Frontal cortex (tissue), 3 donors: ENCODE measurements at regions not wholly inside any gene's neighbourhood (a gene's known extent, or its start where the extent isn't known, plus 50 kb on each side); places are given as distances from the start of the nearest gene placed in this dataset.

Source experiments
- DNase-seq, 2 donors: peaks; one replicate each; pipeline ENCODE4 v3.0.0; 2012; ENCODE audit warnings: low spot score in 2 of 2
- FAIRE-seq: peaks from 2 replicates; lab custom pipeline; 2012; peaks lifted over from hg19 to GRCh38; lab: Jason Lieb, UNC
- donor health status: control.
- donor health status: control.
- donor health status: control.

GRCh38 chr6:159455700-159456274 is 237.3 kb downstream of the SOD2 start:
- DNase-seq (no peak), FAIRE-seq (no peak)

- DNase-seq (no peak), FAIRE-seq (no peak)
Measured at GRCh38 chr6:159450815-159451465, 242.1 kb downstream of the SOD2 start.

GRCh38 chr6:159446340-159446739 is 246.7 kb downstream of the SOD2 start:
- FAIRE-seq, result no peak
- DNase-seq, result no peak

GRCh38 chr6:159445351-159445750 is 247.7 kb downstream of the SOD2 start:
- FAIRE-seq, result no peak

GRCh38 chr6:159444056-159444760 is 248.8 kb downstream of the SOD2 start:
- FAIRE-seq (no peak), DNase-seq (no peak)

More at GRCh38 chr6:159445351-159445750, 247.7 kb downstream of the SOD2 start:
- DNase-seq, result no peak

GRCh38 chr6:159443417-159443920 is 249.6 kb downstream of the SOD2 start:
- FAIRE-seq, result no peak
- no peak for DNase-seq

GRCh38 chr6:159441704-159441981 is 251.4 kb downstream of the SOD2 start:
- FAIRE-seq, result no peak
- no peak for DNase-seq

GRCh38 chr6:159440911-159441703 is 251.9 kb downstream of the SOD2 start:
- no peak for FAIRE-seq
- DNase-seq, result no peak

- no peak for DNase-seq
- FAIRE-seq, result no peak
Measured at GRCh38 chr6:159440349-159440748, 252.7 kb downstream of the SOD2 start.

- no peak for FAIRE-seq
- no peak for DNase-seq
Measured at GRCh38 chr6:159439651-159440050, 253.4 kb downstream of the SOD2 start.

- no peak for FAIRE-seq
- DNase-seq, result no peak
Measured at GRCh38 chr6:159438106-159438505, 254.9 kb downstream of the SOD2 start.

- DNase-seq (no peak), FAIRE-seq (no peak)
Measured at GRCh38 chr6:159436581-159436980, 256.5 kb downstream of the SOD2 start.

GRCh38 chr6:159435701-159436100 is 257.3 kb downstream of the SOD2 start:
- DNase-seq, result no peak
- FAIRE-seq, result no peak

GRCh38 chr6:159434410-159434809 is 258.6 kb downstream of the SOD2 start:
- FAIRE-seq (no peak), DNase-seq (no peak)

GRCh38 chr6:159433550-159433949 is 259.5 kb downstream of the SOD2 start:
- FAIRE-seq, result no peak
- DNase-seq, result no peak

GRCh38 chr6:159431750-159432149 is 261.3 kb downstream of the SOD2 start:
- DNase-seq (no peak), FAIRE-seq (no peak)

- no peak for FAIRE-seq
Measured at GRCh38 chr6:159430323-159430722, 261.1 kb downstream of the FNDC1 start.

GRCh38 chr6:159429433-159429832 is 260.2 kb downstream of the FNDC1 start:
- DNase-seq, result no peak
- FAIRE-seq, result no peak

More at GRCh38 chr6:159430323-159430722, 261.1 kb downstream of the FNDC1 start:
- DNase-seq, result no peak

GRCh38 chr6:159427771-159428170 is 258.6 kb downstream of the FNDC1 start:
- FAIRE-seq (no peak), DNase-seq (no peak)

GRCh38 chr6:159427335-159427734 is 258.1 kb downstream of the FNDC1 start:
- DNase-seq (no peak), FAIRE-seq (no peak)

GRCh38 chr6:159425421-159425820 is 256.2 kb downstream of the FNDC1 start:
- DNase-seq (no peak), FAIRE-seq (no peak)
